Mammary epithelial cell (primary cell): ENCODE measurements at regions not wholly inside any gene's neighbourhood (a gene's known extent, or its start where the extent isn't known, plus 50 kb on each side); places are given as distances from the start of the nearest gene placed in this dataset.

Source experiments
- CTCF ChIP-seq, 2 donors: IDR thresholded peaks in 1 of 2; conservative IDR thresholded peaks in 1 of 2; 2 replicates each; pipeline ENCODE4 v1.5.1; 2011 to 2012; ENCODE audit warnings: inconsistent platforms in 2 of 2, low read length in 2 of 2, mild to moderate bottlenecking in 2 of 2, control low read depth in 1 of 2, low read depth in 1 of 2; ENCODE audit not compliant: insufficient read depth in 1 of 2; ENCODE audit errors: extremely low read depth in 1 of 2
- EZH2 ChIP-seq: IDR thresholded peaks from 2 replicates; pipeline ENCODE4 v1.6.1; 2012; ENCODE audit warnings: low read length, inconsistent platforms, borderline replicate concordance

DNA sequence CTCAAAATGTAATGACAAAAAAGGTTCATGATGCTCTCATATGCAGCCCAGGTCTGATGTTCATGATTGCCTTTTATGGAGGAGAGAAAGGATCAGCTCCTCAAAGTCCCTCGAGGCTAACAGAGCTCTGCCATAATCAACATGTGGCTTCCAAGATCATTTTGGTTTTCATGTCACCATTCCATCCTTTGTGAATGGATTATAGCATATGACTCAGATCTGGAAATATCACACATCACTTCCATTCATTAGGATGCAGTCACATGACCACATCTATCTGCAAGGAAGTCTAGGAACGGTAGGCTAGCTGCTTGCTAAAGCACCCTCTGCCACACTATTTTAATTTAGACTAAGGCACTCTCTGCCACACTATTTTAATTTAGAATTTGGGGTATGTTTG, 77.6 kb downstream of the COX18 start:
- TF ChIP-seq EZH2 (no peak), CTCF (conservative IDR thresholded peaks at IDR 0.05 in 1 of 2, IDR thresholded peaks at IDR 0.05 in 1 of 2; ENCODE audit: extremely low read depth in 1 of 2, insufficient read depth in 1 of 2, low read depth in 1 of 2, low read length in 2 of 2) (no peak)
